PC-9 (cell line): ENCODE measurements at regions not wholly inside any gene's neighbourhood (a gene's known extent, or its start where the extent isn't known, plus 50 kb on each side); places are given as distances from the start of the nearest gene placed in this dataset.

Experiments
- BruUV-seq: library from RNA; stranded (reverse); fragments of 400-500 nt; replicated peaks from 2 replicates; lab custom pipeline; 2021; lab: Mats Ljungman, UMichigan
- CTCF ChIA-PET: fragments of 300-600 bp; sonication (Branson Sonifier 250); formaldehyde crosslinking; loops from one replicate; lab custom pipeline; 2022; ENCODE audit warnings: antibody characterized with exemption; lab: Charles Lee
- POLR2A ChIA-PET: fragments of 300-600 bp; sonication (Branson Sonifier 250); formaldehyde crosslinking; loops from one replicate; lab custom pipeline; 2022; ENCODE audit warnings: antibody characterized with exemption; ENCODE audit not compliant: unreplicated experiment; lab: Charles Lee
- DNase-seq, 2 experiments: peaks; one replicate each; pipeline versions ENCODE4 v3.0.0 to v3.0.0-alpha.2; 2015 to 2022; ENCODE audit warnings: mixed read lengths in 1 of 2
- H2AFZ ChIP-seq: fragments of 200-600 bp; sonication (generic); 2 replicates; pipeline ENCODE4 v1.8.1; 2017; ENCODE audit warnings: antibody characterized with exemption
- H3F3A ChIP-seq: fragments of 200-600 bp; sonication (generic); 2 replicates; pipeline ENCODE4 v1.8.1; 2017; ENCODE audit warnings: antibody characterized with exemption, mild to moderate bottlenecking, low read depth; ENCODE audit not compliant: insufficient read depth
- H3K27ac ChIP-seq: fragments of 200-600 bp; sonication (generic); 2 replicates; pipeline ENCODE4 v1.6.1; 2016; ENCODE audit warnings: mixed run types
- H3K27me3 ChIP-seq: fragments of 200-600 bp; sonication (generic); 2 replicates; pipeline ENCODE4 v1.6.1; 2016; ENCODE audit warnings: low read depth, mixed run types; ENCODE audit not compliant: insufficient read depth
- H3K36me3 ChIP-seq: fragments of 200-600 bp; sonication (generic); 2 replicates; pipeline ENCODE4 v1.6.1; 2016; ENCODE audit warnings: low read depth, mixed run types
- H3K4me1 ChIP-seq: fragments of 200-600 bp; sonication (generic); replicated peaks from 2 replicates; pipeline ENCODE4 v1.6.1; 2016; ENCODE audit warnings: mixed run types; ENCODE audit not compliant: insufficient read depth
- H3K4me2 ChIP-seq: fragments of 200-600 bp; sonication (generic); 2 replicates; pipeline ENCODE4 v1.6.1; 2017; ENCODE audit warnings: mixed run types
- H3K4me3 ChIP-seq: fragments of 200-600 bp; sonication (generic); 2 replicates; pipeline ENCODE4 v1.6.1; 2016; ENCODE audit warnings: mixed run types
- H3K79me2 ChIP-seq: fragments of 200-600 bp; sonication (generic); 2 replicates; pipeline ENCODE4 v1.6.1; 2017; ENCODE audit warnings: low read depth, mixed run types
- H3K9me2 ChIP-seq: fragments of 200-600 bp; sonication (generic); 2 replicates; pipeline ENCODE4 v1.8.1; 2017; ENCODE audit warnings: mild to moderate bottlenecking; ENCODE audit not compliant: insufficient read depth
- H3K9me3 ChIP-seq: fragments of 200-600 bp; sonication (generic); 2 replicates; pipeline ENCODE4 v1.8.1; 2016; ENCODE audit warnings: low read depth; ENCODE audit not compliant: insufficient read depth
- H4K20me1 ChIP-seq: fragments of 200-600 bp; sonication (generic); 2 replicates; pipeline ENCODE4 v1.8.1; 2017; ENCODE audit not compliant: insufficient read depth
- EZH2 ChIP-seq: fragments of 200-600 bp; sonication (generic); IDR thresholded peaks from 2 replicates; pipeline ENCODE4 v1.8.0; 2017; ENCODE audit warnings: antibody characterized with exemption, low read depth
- intact Hi-C: fragments of 100-400 bp; cut with micrococcal nuclease; formaldehyde crosslinking; loops from one replicate; pipeline ENCODE4 v1.10.0; 2022; ENCODE audit not compliant: unreplicated experiment
- TF ChIP-seq, protein P1 (sequence below): fragments of 200-600 bp; sonication (generic); conservative IDR thresholded peaks from 2 replicates; pipeline ENCODE4 v1.6.1; 2017; ENCODE audit warnings: mixed run types, antibody characterized with exemption, mild to moderate bottlenecking, moderate library complexity

DNA sequence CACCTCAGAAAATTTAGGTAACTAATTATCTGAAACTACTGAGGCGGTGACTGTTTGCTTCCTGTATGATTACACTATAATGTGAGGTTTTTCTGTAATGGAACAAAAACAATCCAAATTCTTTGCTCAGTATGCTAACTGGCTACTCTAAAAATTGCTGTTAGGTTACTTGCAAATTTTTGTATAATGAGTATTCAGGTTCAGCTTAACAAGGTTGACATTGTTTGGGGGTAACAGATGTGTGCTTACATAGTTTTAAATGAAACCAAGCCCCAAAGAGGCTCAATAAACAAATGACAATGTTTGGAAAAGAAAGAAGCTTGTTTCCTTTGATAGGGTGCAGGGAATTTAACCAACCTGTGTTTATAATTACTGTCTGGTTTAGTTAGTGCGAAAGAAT is 414.5 kb upstream of the MDFIC2 start:
- H3K4me1 ChIP-seq: no peaks in the 10 kb centered on the region

DNA sequence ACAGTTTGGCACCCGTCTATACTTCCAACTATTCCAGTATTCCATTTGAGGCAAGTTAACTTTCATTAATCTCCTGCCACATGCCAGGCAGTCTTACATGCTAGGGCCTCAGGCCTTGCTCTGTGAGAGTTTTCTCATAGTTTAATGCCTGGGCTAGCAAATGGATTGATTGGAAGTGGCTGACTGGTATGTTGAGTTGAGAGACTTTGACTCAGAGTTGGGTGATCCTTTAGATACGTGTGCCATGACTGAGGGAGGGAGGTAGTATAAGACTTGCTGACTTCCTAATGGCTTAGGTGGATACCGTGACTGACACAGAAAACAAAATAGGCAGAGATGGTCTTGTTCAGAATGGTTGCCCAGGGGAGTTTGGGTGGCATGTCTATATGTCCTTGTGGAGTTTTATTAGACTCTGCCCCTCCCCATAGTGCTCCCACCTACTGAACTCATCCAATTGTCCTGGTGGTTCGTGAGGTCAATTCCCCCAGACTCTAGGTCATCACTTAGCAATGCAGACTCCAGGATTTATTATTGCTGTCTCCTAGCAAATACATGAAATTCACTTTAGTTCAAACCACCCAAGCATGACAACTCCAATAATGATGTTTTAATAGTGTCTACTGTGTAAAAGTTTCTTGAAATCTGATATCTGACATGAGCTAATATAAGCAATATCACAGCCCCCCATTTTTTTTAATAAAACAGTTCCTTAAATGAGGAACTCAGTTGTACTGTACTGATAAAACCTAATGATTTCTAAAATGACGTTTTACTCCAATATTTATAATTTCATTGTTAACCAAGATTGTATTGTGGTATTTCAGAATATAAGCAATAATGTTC is 413.9 kb upstream of the MDFIC2 start:
- Histone ChIP-seq H3K9me2 (no peaks in the 10 kb centered on the region), H4K20me1 (no peaks in the 10 kb centered on the region), H3K79me2 (no peaks in the 10 kb centered on the region), H3K9me3 (no peaks in the 10 kb centered on the region), H3K36me3 (no peaks in the 10 kb centered on the region), H3F3A (no peaks in the 10 kb centered on the region), H3K4me2 (no peak overlapping the region), H3K4me1 (no peaks in the 10 kb centered on the region), H3K27me3 (no peaks in the 10 kb centered on the region; the same call in 1 of the 2 replicates), H3K4me3 (no peak overlapping the region), H2AFZ (no peak overlapping the region), H3K27ac (no peak overlapping the region)
- CTCF ChIA-PET: no interaction called here
- DNase-seq: no peak
- intact Hi-C loops: no loop called here
- BruUV-seq: no TSS peak
- POLR2A ChIA-PET: no interaction called here
- no peak for TF ChIP-seq EZH2
- TF ChIP-seq, protein P1, sequence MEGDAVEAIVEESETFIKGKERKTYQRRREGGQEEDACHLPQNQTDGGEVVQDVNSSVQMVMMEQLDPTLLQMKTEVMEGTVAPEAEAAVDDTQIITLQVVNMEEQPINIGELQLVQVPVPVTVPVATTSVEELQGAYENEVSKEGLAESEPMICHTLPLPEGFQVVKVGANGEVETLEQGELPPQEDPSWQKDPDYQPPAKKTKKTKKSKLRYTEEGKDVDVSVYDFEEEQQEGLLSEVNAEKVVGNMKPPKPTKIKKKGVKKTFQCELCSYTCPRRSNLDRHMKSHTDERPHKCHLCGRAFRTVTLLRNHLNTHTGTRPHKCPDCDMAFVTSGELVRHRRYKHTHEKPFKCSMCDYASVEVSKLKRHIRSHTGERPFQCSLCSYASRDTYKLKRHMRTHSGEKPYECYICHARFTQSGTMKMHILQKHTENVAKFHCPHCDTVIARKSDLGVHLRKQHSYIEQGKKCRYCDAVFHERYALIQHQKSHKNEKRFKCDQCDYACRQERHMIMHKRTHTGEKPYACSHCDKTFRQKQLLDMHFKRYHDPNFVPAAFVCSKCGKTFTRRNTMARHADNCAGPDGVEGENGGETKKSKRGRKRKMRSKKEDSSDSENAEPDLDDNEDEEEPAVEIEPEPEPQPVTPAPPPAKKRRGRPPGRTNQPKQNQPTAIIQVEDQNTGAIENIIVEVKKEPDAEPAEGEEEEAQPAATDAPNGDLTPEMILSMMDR: no peak

More for the DNA sequence above, 414.5 kb upstream of the MDFIC2 start:
- no TSS peak for BruUV-seq
- H3K4me2 ChIP-seq: no peak overlapping the region
- POLR2A ChIA-PET: no interaction called here
- TF ChIP-seq, protein P1: no peak
- H2AFZ ChIP-seq: no peak overlapping the region
- CTCF ChIA-PET: no interaction called here
- intact Hi-C loops: no loop called here
- H3K9me2 ChIP-seq: no peaks in the 10 kb centered on the region
- H3K36me3 ChIP-seq: no peaks in the 10 kb centered on the region
- no peak overlapping the region for H3K4me3 ChIP-seq
- H3K27me3 ChIP-seq: no peaks in the 10 kb centered on the region
- H3F3A ChIP-seq: no peaks in the 10 kb centered on the region
- no peak for DNase-seq
- H3K9me3 ChIP-seq: no peaks in the 10 kb centered on the region
- no peaks in the 10 kb centered on the region for H4K20me1 ChIP-seq
- H3K79me2 ChIP-seq: no peaks in the 10 kb centered on the region
- no peak overlapping the region for H3K27ac ChIP-seq

DNA sequence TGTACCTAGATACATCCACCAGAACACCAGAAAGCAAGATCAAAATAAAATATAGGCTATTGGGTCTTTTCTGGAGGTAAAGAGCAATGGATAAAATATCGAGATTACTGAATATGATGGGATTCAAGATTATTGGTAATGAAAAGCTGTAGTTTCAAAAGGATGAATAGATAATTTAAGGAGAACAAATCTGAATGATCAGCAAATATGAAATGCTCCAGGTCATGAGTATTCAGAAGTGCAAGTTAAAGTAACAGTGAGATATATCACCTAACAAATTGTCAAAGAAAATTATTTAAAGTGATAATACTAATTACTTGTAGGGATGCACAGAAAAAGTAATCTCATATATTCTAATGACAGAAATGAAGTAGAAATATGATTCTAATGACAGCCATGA is 409.6 kb upstream of the MDFIC2 start:
- H3F3A ChIP-seq: no peaks in the 10 kb centered on the region
- H4K20me1 ChIP-seq: no peaks in the 10 kb centered on the region
- no peak overlapping the region for H3K27ac ChIP-seq
- CTCF ChIA-PET: no interaction called here
- no peak for DNase-seq
- no peaks in the 10 kb centered on the region; the same call in 1 of the 2 replicates for H3K27me3 ChIP-seq
- no peak overlapping the region for H3K4me2 ChIP-seq
- no peaks in the 10 kb centered on the region for H3K79me2 ChIP-seq
- BruUV-seq: no TSS peak
- H3K4me1 ChIP-seq: no peaks in the 10 kb centered on the region
- intact Hi-C loops: no loop called here
- no peak overlapping the region for H3K4me3 ChIP-seq
- no peaks in the 10 kb centered on the region for H3K9me3 ChIP-seq
- POLR2A ChIA-PET: no interaction called here
- no peaks in the 10 kb centered on the region for H3K9me2 ChIP-seq
- TF ChIP-seq EZH2: no peak
- TF ChIP-seq, protein P1: no peak
- no peaks in the 10 kb centered on the region for H3K36me3 ChIP-seq
- H2AFZ ChIP-seq: no peak overlapping the region
